Endothelial cell of umbilical vein (primary cell): ENCODE measurements at regions not wholly inside any gene's neighbourhood (a gene's known extent, or its start where the extent isn't known, plus 50 kb on each side); places are given as distances from the start of the nearest gene placed in this dataset.

ENCODE experiments used
- EZH2 ChIP-seq: IDR thresholded peaks from 2 replicates; pipeline ENCODE4 v1.6.1; 2012; ENCODE audit warnings: borderline replicate concordance, low read depth, mild to moderate bottlenecking, moderate library complexity, low read length, inconsistent platforms; ENCODE audit not compliant: severe bottlenecking
- FOS ChIP-seq: IDR thresholded peaks from 2 replicates; pipeline ENCODE4 v1.6.1; 2011; ENCODE audit warnings: mild to moderate bottlenecking, low read length, moderate library complexity, borderline replicate concordance; ENCODE audit not compliant: insufficient read depth
- GATA2 ChIP-seq: IDR thresholded peaks from 2 replicates; pipeline ENCODE4 v1.7.0; 2011; ENCODE audit warnings: low read depth, mild to moderate bottlenecking, moderate library complexity, mixed read lengths, low read length; ENCODE audit not compliant: insufficient read length, insufficient read depth
- JUN ChIP-seq: IDR thresholded peaks from 2 replicates; pipeline ENCODE4 v1.6.1; 2011; ENCODE audit warnings: borderline replicate concordance, low read depth; ENCODE audit not compliant: insufficient read length, insufficient read depth
- MYC ChIP-seq: IDR thresholded peaks from one replicate; pipeline ENCODE4 v1.6.1; 2011; ENCODE audit warnings: mild to moderate bottlenecking, low read depth, low read length
- POLR2A ChIP-seq: IDR thresholded peaks from 2 replicates; pipeline ENCODE4 v1.6.1; 2012; ENCODE audit warnings: low read depth, mild to moderate bottlenecking, control low read depth, low read length
- POLR2AphosphoS5 ChIP-seq: IDR thresholded peaks from 2 replicates; pipeline ENCODE4 v1.6.1; 2012; ENCODE audit warnings: low read depth, mild to moderate bottlenecking, control low read depth, low read length, moderate library complexity; ENCODE audit not compliant: insufficient read depth
- TF ChIP-seq, protein P1 (sequence below), 2 donors: IDR thresholded peaks; 1 replicate in 1 of 2; 2 replicates in 1 of 2; pipeline ENCODE4 v1.5.1; 2011; ENCODE audit warnings: low read length in 2 of 2, mild to moderate bottlenecking in 2 of 2, moderate library complexity in 2 of 2, control low read depth in 1 of 2, inconsistent platforms in 1 of 2, low read depth in 1 of 2; ENCODE audit not compliant: insufficient read depth in 1 of 2; ENCODE audit errors: extremely low read depth in 1 of 2
- TF ChIP-seq, protein P2 (sequence below): IDR thresholded peaks from 2 replicates; pipeline ENCODE4 v1.6.1; 2011; ENCODE audit not compliant: insufficient read depth, insufficient read length

DNA sequence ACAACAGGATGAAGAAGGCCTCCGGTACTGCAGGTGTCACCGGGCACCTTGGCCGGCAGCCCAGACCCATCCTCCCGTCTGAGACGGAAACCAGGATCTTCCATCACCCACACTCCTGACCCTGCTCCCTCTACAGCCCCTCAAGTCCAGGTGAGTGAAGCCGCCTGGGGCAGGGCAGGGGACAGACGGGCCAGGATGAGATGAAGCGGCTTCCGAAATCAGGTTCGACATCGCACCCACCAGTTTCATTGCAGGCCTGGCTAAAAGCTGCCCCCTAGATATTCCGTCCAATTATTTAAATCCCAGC is 639.1 kb downstream of the TBC1D22A start:
- no peak for TF ChIP-seq POLR2A
- TF ChIP-seq, protein P1, sequence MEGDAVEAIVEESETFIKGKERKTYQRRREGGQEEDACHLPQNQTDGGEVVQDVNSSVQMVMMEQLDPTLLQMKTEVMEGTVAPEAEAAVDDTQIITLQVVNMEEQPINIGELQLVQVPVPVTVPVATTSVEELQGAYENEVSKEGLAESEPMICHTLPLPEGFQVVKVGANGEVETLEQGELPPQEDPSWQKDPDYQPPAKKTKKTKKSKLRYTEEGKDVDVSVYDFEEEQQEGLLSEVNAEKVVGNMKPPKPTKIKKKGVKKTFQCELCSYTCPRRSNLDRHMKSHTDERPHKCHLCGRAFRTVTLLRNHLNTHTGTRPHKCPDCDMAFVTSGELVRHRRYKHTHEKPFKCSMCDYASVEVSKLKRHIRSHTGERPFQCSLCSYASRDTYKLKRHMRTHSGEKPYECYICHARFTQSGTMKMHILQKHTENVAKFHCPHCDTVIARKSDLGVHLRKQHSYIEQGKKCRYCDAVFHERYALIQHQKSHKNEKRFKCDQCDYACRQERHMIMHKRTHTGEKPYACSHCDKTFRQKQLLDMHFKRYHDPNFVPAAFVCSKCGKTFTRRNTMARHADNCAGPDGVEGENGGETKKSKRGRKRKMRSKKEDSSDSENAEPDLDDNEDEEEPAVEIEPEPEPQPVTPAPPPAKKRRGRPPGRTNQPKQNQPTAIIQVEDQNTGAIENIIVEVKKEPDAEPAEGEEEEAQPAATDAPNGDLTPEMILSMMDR (IDR thresholded peaks at IDR 0.05; ENCODE audit: extremely low read depth in 1 of 2, insufficient read depth in 1 of 2, low read depth in 1 of 2, low read length in 2 of 2) = no peak
- TF ChIP-seq, protein P2, sequence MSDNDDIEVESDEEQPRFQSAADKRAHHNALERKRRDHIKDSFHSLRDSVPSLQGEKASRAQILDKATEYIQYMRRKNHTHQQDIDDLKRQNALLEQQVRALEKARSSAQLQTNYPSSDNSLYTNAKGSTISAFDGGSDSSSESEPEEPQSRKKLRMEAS = no peak
- TF ChIP-seq POLR2AphosphoS5 = no peak
- no peak for TF ChIP-seq EZH2
- TF ChIP-seq MYC = no peak
- no peak for TF ChIP-seq JUN
- no peak for TF ChIP-seq GATA2
- TF ChIP-seq FOS = no peak
